ENCODE measurements at regions not wholly inside any gene's neighbourhood (a gene's known extent, or its start where the extent isn't known, plus 50 kb on each side); places are given as distances from the start of the nearest gene placed in this dataset.
A peak's percentile ranks its signal among the peaks of the same experiment; 100 is the strongest.
"Not testable (repeated sequence)": the region's sequence is repeated elsewhere in the genome, so short reads cannot be mapped to it uniquely, and the experiment has no call there.

- DNase-seq (ENCODE audit: low read depth) = no peak
These were observed 57.7 kb downstream of the SOX3 start for GRCh38 chrX:140447150-140447549.

- no peak for DNase-seq (ENCODE audit: low read depth)
These were observed 64.0 kb downstream of the SOX3 start for GRCh38 chrX:140440876-140441275.

GRCh38 chrX:140439476-140439875 lies 65.4 kb downstream of the SOX3 start:
- no peak for DNase-seq (ENCODE audit: low read depth)

GRCh38 chrX:140434347-140434746 lies 70.5 kb downstream of the SOX3 start:
- DNase-seq (ENCODE audit: low read depth) = no peak

- no peak for DNase-seq (ENCODE audit: low read depth)
These were observed 71.3 kb downstream of the SOX3 start for GRCh38 chrX:140433582-140433981.

GRCh38 chrX:140432346-140433175 lies 72.3 kb downstream of the SOX3 start:
- peak; percentile 37 for DNase-seq (ENCODE audit: low read depth)

GRCh38 chrX:140431521-140431920 lies 73.3 kb downstream of the SOX3 start:
- DNase-seq (ENCODE audit: low read depth) = peak; percentile 24

GRCh38 chrX:140425712-140426395 lies 79.0 kb downstream of the SOX3 start:
- no peak for DNase-seq (ENCODE audit: low read depth)

GRCh38 chrX:140422501-140422900 lies 82.4 kb downstream of the SOX3 start:
- DNase-seq (ENCODE audit: low read depth) = no peak

GRCh38 chrX:140402131-140402530 lies 102.7 kb downstream of the SOX3 start:
- not testable (repeated sequence) for DNase-seq (ENCODE audit: low read depth)

GRCh38 chrX:140396326-140396725 lies 108.5 kb downstream of the SOX3 start:
- DNase-seq (ENCODE audit: low read depth) = not testable (repeated sequence)

- no peak for DNase-seq (ENCODE audit: low read depth)
These were observed 111.4 kb downstream of the SOX3 start for GRCh38 chrX:140393507-140393906.

- no peak for DNase-seq (ENCODE audit: low read depth)
These were observed 113.6 kb downstream of the SOX3 start for GRCh38 chrX:140391313-140391712.

- DNase-seq (ENCODE audit: low read depth) = no peak
These were observed 115.5 kb downstream of the SOX3 start for GRCh38 chrX:140389331-140389730.

GRCh38 chrX:140362861-140363260 lies 142.0 kb downstream of the SOX3 start:
- no peak for DNase-seq (ENCODE audit: low read depth)

GRCh38 chrX:140360924-140361323 lies 143.9 kb downstream of the SOX3 start:
- no peak for DNase-seq (ENCODE audit: low read depth)

GRCh38 chrX:140360284-140360683 lies 144.6 kb downstream of the SOX3 start:
- DNase-seq (ENCODE audit: low read depth) = no peak

GRCh38 chrX:140355922-140356321 lies 148.9 kb downstream of the SOX3 start:
- DNase-seq (ENCODE audit: low read depth) = no peak

GRCh38 chrX:140355429-140355828 lies 149.4 kb downstream of the SOX3 start:
- DNase-seq (ENCODE audit: low read depth) = no peak

GRCh38 chrX:140354431-140355120 lies 150.3 kb downstream of the SOX3 start:
- no peak for DNase-seq (ENCODE audit: low read depth)

GRCh38 chrX:140346729-140347128 lies 158.1 kb downstream of the SOX3 start:
- DNase-seq (ENCODE audit: low read depth) = peak; percentile 35

- peak; percentile 32 for DNase-seq (ENCODE audit: low read depth)
These were observed 161.5 kb downstream of the SOX3 start for GRCh38 chrX:140343226-140343868.

Measured in RPMI7951 (cell line).